BLaER1 treated with 17β-estradiol and CSF1 and Interleukin-3, amounts not matched to agents 10 nM and 100 nM (cell line): ENCODE measurements at regions not wholly inside any gene's neighbourhood (a gene's known extent, or its start where the extent isn't known, plus 50 kb on each side); places are given as distances from the start of the nearest gene placed in this dataset.
A peak's percentile ranks its signal among the peaks of the same experiment; 100 is the strongest.

Experiments
- H3K27ac ChIP-seq, 11 experiments: shearing (Covaris generic); formaldehyde crosslinking; 2 replicates each; pipeline ENCODE4 v1.8.1; 2022
- H3K27me3 ChIP-seq, 11 experiments: shearing (Covaris generic); formaldehyde crosslinking; 2 replicates each; pipeline ENCODE4 v1.8.1; 2022
- H3K36me3 ChIP-seq, 11 experiments: shearing (Covaris generic); formaldehyde crosslinking; 2 replicates each; pipeline ENCODE4 v1.8.1; 2022
- H3K4me1 ChIP-seq, 10 experiments: shearing (Covaris generic); formaldehyde crosslinking; 2 replicates each; pipeline ENCODE4 v1.8.1; 2022
- H3K4me2 ChIP-seq, 11 experiments: shearing (Covaris generic); formaldehyde crosslinking; 2 replicates each; pipeline ENCODE4 v1.8.1; 2022
- H3K4me3 ChIP-seq, 10 experiments: shearing (Covaris generic); formaldehyde crosslinking; 2 replicates each; pipeline ENCODE4 v1.8.1; 2022
- H3K9ac ChIP-seq, 11 experiments: shearing (Covaris generic); formaldehyde crosslinking; 2 replicates each; pipeline ENCODE4 v1.8.1; 2022
- H3K9me3 ChIP-seq, 11 experiments: shearing (Covaris generic); formaldehyde crosslinking; replicated peaks in 1 of 11; 2 replicates each; pipeline ENCODE4 v1.8.1; 2022
- H4K20me1 ChIP-seq, 11 experiments: shearing (Covaris generic); formaldehyde crosslinking; 2 replicates each; pipeline ENCODE4 v1.8.1; 2022
- Cebpa-rat ChIP-seq, 11 experiments: shearing (Covaris generic); IDR thresholded peaks; 2 replicates each; pipeline ENCODE4 v1.8.1; 2022

- H3K4me1 ChIP-seq: no peaks in the 10 kb centered on the region
- H4K20me1 ChIP-seq: no peaks in the 10 kb centered on the region
- H3K27me3 ChIP-seq: no peaks in the 10 kb centered on the region
- no peak overlapping the region for H3K9ac ChIP-seq
- no peak overlapping the region for H3K27ac ChIP-seq
- H3K36me3 ChIP-seq: no peaks in the 10 kb centered on the region
- H3K4me2 ChIP-seq: no peak overlapping the region
- H3K9me3 ChIP-seq: no peaks in the 10 kb centered on the region
- H3K4me3 ChIP-seq: no peak overlapping the region
- TF ChIP-seq Cebpa-rat (IDR thresholded peaks at IDR 0.05): no peak
These were observed 92.3 kb upstream of the MAD2L1 start for GRCh38 chr4:120158841-120159463.

- Histone ChIP-seq H3K27me3 (no peaks in the 10 kb centered on the region), H3K36me3 (no peaks in the 10 kb centered on the region), H3K4me3 (no peak overlapping the region), H4K20me1 (no peaks in the 10 kb centered on the region), H3K4me2 (no peak overlapping the region), H3K9me3 (no peaks in the 10 kb centered on the region), H3K4me1 (no peaks in the 10 kb centered on the region), H3K9ac (no peak overlapping the region), H3K27ac (no peak overlapping the region)
- TF ChIP-seq Cebpa-rat (IDR thresholded peaks at IDR 0.05): no peak
These were observed 91.4 kb upstream of the MAD2L1 start for GRCh38 chr4:120158046-120158445.

GRCh38 chr4:120156120-120156718 is 89.6 kb upstream of the MAD2L1 start:
- no peaks in the 10 kb centered on the region for H3K9me3 ChIP-seq
- no peak for TF ChIP-seq Cebpa-rat (IDR thresholded peaks at IDR 0.05)
- H3K4me3 ChIP-seq: no peak overlapping the region
- H3K9ac ChIP-seq: no peak overlapping the region
- H3K4me1 ChIP-seq: no peaks in the 10 kb centered on the region
- no peak overlapping the region for H3K4me2 ChIP-seq
- no peaks in the 10 kb centered on the region for H4K20me1 ChIP-seq
- no peaks in the 10 kb centered on the region for H3K36me3 ChIP-seq
- H3K27ac ChIP-seq: no peak overlapping the region
- H3K27me3 ChIP-seq: no peaks in the 10 kb centered on the region

GRCh38 chr4:120155287-120155686 is 88.6 kb upstream of the MAD2L1 start:
- TF ChIP-seq Cebpa-rat (IDR thresholded peaks at IDR 0.05): no peak
- H3K4me3 ChIP-seq: no peak overlapping the region
- no peaks in the 10 kb centered on the region for H3K4me1 ChIP-seq
- H3K4me2 ChIP-seq: no peak overlapping the region
- no peaks in the 10 kb centered on the region for H3K36me3 ChIP-seq
- H3K27ac ChIP-seq: no peak overlapping the region
- no peaks in the 10 kb centered on the region for H3K9me3 ChIP-seq
- H4K20me1 ChIP-seq: no peaks in the 10 kb centered on the region
- H3K9ac ChIP-seq: no peak overlapping the region
- H3K27me3 ChIP-seq: no peaks in the 10 kb centered on the region

- Histone ChIP-seq H4K20me1 (no peaks in the 10 kb centered on the region), H3K27ac (no peak overlapping the region), H3K4me1 (no peaks in the 10 kb centered on the region), H3K4me2 (no peak overlapping the region), H3K36me3 (no peaks in the 10 kb centered on the region), H3K9ac (no peak overlapping the region), H3K27me3 (no peaks in the 10 kb centered on the region), H3K9me3 (no peaks in the 10 kb centered on the region), H3K4me3 (no peak overlapping the region)
- no peak for TF ChIP-seq Cebpa-rat (IDR thresholded peaks at IDR 0.05)
These were observed 78.0 kb upstream of the MAD2L1 start for GRCh38 chr4:120144634-120145033.

GRCh38 chr4:120144041-120144440 is 77.4 kb upstream of the MAD2L1 start:
- no peaks in the 10 kb centered on the region for H3K4me1 ChIP-seq
- no peak overlapping the region for H3K4me3 ChIP-seq
- H3K4me2 ChIP-seq: no peak overlapping the region
- no peak overlapping the region for H3K9ac ChIP-seq
- H3K36me3 ChIP-seq: no peaks in the 10 kb centered on the region
- H3K27me3 ChIP-seq: no peaks in the 10 kb centered on the region
- TF ChIP-seq Cebpa-rat (IDR thresholded peaks at IDR 0.05): no peak
- H4K20me1 ChIP-seq: no peaks in the 10 kb centered on the region
- H3K27ac ChIP-seq: no peak overlapping the region
- H3K9me3 ChIP-seq: no peaks in the 10 kb centered on the region

- Histone ChIP-seq H3K27ac (no peak overlapping the region), H3K36me3 (no peaks in the 10 kb centered on the region), H3K4me2 (no peak overlapping the region), H3K4me3 (no peak overlapping the region), H4K20me1 (no peaks in the 10 kb centered on the region), H3K27me3 (no peaks in the 10 kb centered on the region), H3K9me3 (peaks cover 0 to 8% (median 0%) of the 10 kb centered on the region in 11 experiments; a peak in 2 of 22 replicates), H3K9ac (no peak overlapping the region), H3K4me1 (no peaks in the 10 kb centered on the region)
- no peak for TF ChIP-seq Cebpa-rat (IDR thresholded peaks at IDR 0.05)
These were observed 72.7 kb upstream of the MAD2L1 start for GRCh38 chr4:120139392-120139791.

GRCh38 chr4:120132935-120133334 is 66.3 kb upstream of the MAD2L1 start:
- no peaks in the 10 kb centered on the region for H3K27me3 ChIP-seq

GRCh38 chr4:120130786-120131185 is 64.1 kb upstream of the MAD2L1 start:
- no peaks in the 10 kb centered on the region for H3K36me3 ChIP-seq
- no peaks in the 10 kb centered on the region for H3K27me3 ChIP-seq
- H3K27ac ChIP-seq: no peak overlapping the region
- no peak overlapping the region for H3K4me2 ChIP-seq
- H3K9ac ChIP-seq: no peak overlapping the region
- no peaks in the 10 kb centered on the region for H3K9me3 ChIP-seq
- H3K4me1 ChIP-seq: peaks cover 0 to 9% (median 2%) of the 10 kb centered on the region in 10 experiments; a peak in 6 of 20 replicates
- no peak for TF ChIP-seq Cebpa-rat (IDR thresholded peaks at IDR 0.05)
- no peaks in the 10 kb centered on the region for H4K20me1 ChIP-seq
- no peak overlapping the region for H3K4me3 ChIP-seq

More at GRCh38 chr4:120132935-120133334, 66.3 kb upstream of the MAD2L1 start:
- H4K20me1 ChIP-seq: no peaks in the 10 kb centered on the region
- no peak overlapping the region for H3K9ac ChIP-seq
- H3K9me3 ChIP-seq: peaks cover 0 to 5% (median 0%) of the 10 kb centered on the region in 11 experiments; a peak in 1 of 22 replicates
- TF ChIP-seq Cebpa-rat (IDR thresholded peaks at IDR 0.05): peak in 2 of 11 experiments; percentile 15 to 50; a peak in 2 of 22 replicates
- peak overlapping the region in 3 of 11 experiments; percentile 9 to 44 (median 18); a peak in 2 of 22 replicates for H3K27ac ChIP-seq
- peak overlapping the region in 4 of 11 experiments; percentile 8 to 47 (median 36); a peak in 5 of 22 replicates for H3K4me2 ChIP-seq
- H3K36me3 ChIP-seq: no peaks in the 10 kb centered on the region
- no peak overlapping the region for H3K4me3 ChIP-seq
- peaks cover 0 to 9% (median 2%) of the 10 kb centered on the region in 10 experiments; a peak in 6 of 20 replicates for H3K4me1 ChIP-seq
